ENCODE measurements at regions not wholly inside any gene's neighbourhood (a gene's known extent, or its start where the extent isn't known, plus 50 kb on each side); places are given as distances from the start of the nearest gene placed in this dataset.

GRCh38 chr20:11832851-11833250, 84.8 kb upstream of the BTBD3 start (continued):
- TF ChIP-seq RELA (CRISPR knock-in tag; IDR thresholded peaks at IDR 0.05; ENCODE audit: borderline replicate concordance) (no peak), MXD4 (CRISPR knock-in tag; IDR thresholded peaks at IDR 0.05; ENCODE audit: borderline replicate concordance) (no peak), TP53 (CRISPR knock-in tag; IDR thresholded peaks at IDR 0.05) (no peak), CREB1 (CRISPR knock-in tag; IDR thresholded peaks at IDR 0.05) (no peak)

DNA sequence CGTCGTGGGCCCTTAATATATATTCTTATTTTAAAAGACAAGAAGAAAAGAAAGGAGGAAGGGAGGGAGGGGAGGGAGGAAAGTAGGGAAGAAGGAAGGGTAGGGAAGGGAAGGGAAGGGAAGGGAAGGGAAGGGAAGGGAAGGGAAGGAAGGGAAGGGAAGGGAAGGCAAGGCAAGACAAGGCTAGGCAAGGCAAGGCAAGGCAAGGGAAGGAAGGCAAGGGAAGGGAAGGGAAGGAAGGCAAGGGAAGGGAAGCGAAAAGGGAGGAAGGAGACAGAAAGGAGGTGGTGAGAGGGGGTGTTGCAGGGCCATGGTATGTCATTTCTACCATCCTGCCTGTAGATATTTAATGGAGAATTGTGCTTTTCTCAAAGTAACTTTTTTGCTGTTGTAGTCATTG, 83.9 kb upstream of the BTBD3 start:
- no peak overlapping the region for H3K4me3 Mint-ChIP-seq
- no peaks in the 10 kb centered on the region for H3K27me3 Mint-ChIP-seq (ENCODE audit: low read depth)
- no peak overlapping the region for H3K27ac Mint-ChIP-seq
- ChIA-PET POLR2A (no interaction called here), CTCF (no interaction called here)
- ATAC-seq (no peak), DNase-seq (ENCODE audit: low spot score) (no peak)
- peaks cover 4% of the 10 kb centered on the region for H3K4me1 Mint-ChIP-seq
- TF ChIP-seq FOXP4 (CRISPR knock-in tag; IDR thresholded peaks at IDR 0.05) (no peak), USF1 (CRISPR knock-in tag; IDR thresholded peaks at IDR 0.05) (no peak), TEAD1 (CRISPR knock-in tag; IDR thresholded peaks at IDR 0.05) (no peak), ZNF263 (CRISPR knock-in tag; IDR thresholded peaks at IDR 0.05; ENCODE audit: low read depth) (no peak), RORB (CRISPR knock-in tag; IDR thresholded peaks at IDR 0.05) (no peak), ZNF671 (CRISPR knock-in tag; IDR thresholded peaks at IDR 0.05) (no peak), HMGA2 (CRISPR knock-in tag; IDR thresholded peaks at IDR 0.05) (no peak)
- TF ChIP-seq, protein P1, sequence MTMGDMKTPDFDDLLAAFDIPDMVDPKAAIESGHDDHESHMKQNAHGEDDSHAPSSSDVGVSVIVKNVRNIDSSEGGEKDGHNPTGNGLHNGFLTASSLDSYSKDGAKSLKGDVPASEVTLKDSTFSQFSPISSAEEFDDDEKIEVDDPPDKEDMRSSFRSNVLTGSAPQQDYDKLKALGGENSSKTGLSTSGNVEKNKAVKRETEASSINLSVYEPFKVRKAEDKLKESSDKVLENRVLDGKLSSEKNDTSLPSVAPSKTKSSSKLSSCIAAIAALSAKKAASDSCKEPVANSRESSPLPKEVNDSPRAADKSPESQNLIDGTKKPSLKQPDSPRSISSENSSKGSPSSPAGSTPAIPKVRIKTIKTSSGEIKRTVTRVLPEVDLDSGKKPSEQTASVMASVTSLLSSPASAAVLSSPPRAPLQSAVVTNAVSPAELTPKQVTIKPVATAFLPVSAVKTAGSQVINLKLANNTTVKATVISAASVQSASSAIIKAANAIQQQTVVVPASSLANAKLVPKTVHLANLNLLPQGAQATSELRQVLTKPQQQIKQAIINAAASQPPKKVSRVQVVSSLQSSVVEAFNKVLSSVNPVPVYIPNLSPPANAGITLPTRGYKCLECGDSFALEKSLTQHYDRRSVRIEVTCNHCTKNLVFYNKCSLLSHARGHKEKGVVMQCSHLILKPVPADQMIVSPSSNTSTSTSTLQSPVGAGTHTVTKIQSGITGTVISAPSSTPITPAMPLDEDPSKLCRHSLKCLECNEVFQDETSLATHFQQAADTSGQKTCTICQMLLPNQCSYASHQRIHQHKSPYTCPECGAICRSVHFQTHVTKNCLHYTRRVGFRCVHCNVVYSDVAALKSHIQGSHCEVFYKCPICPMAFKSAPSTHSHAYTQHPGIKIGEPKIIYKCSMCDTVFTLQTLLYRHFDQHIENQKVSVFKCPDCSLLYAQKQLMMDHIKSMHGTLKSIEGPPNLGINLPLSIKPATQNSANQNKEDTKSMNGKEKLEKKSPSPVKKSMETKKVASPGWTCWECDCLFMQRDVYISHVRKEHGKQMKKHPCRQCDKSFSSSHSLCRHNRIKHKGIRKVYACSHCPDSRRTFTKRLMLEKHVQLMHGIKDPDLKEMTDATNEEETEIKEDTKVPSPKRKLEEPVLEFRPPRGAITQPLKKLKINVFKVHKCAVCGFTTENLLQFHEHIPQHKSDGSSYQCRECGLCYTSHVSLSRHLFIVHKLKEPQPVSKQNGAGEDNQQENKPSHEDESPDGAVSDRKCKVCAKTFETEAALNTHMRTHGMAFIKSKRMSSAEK (CRISPR knock-in tag; IDR thresholded peaks at IDR 0.05; ENCODE audit: borderline replicate concordance): no peak
- H3K36me3 Mint-ChIP-seq: no peaks in the 10 kb centered on the region
- peaks cover 7% of the 10 kb centered on the region; the same call in 1 of the 2 replicates for H3K9me3 Mint-ChIP-seq

GRCh38 chr20:11838076-11838636, 79.5 kb upstream of the BTBD3 start:
- peaks cover 16% of the 10 kb centered on the region for H3K9me3 Mint-ChIP-seq
- TF ChIP-seq USF2 (CRISPR knock-in tag; IDR thresholded peaks at IDR 0.05) (peak; percentile 22; the same call in 1 of the 2 replicates), AR (CRISPR knock-in tag; IDR thresholded peaks at IDR 0.05) (no peak), E2F4 (CRISPR knock-in tag; IDR thresholded peaks at IDR 0.05; ENCODE audit: borderline replicate concordance, low read depth) (no peak)
- TF ChIP-seq, protein P2, sequence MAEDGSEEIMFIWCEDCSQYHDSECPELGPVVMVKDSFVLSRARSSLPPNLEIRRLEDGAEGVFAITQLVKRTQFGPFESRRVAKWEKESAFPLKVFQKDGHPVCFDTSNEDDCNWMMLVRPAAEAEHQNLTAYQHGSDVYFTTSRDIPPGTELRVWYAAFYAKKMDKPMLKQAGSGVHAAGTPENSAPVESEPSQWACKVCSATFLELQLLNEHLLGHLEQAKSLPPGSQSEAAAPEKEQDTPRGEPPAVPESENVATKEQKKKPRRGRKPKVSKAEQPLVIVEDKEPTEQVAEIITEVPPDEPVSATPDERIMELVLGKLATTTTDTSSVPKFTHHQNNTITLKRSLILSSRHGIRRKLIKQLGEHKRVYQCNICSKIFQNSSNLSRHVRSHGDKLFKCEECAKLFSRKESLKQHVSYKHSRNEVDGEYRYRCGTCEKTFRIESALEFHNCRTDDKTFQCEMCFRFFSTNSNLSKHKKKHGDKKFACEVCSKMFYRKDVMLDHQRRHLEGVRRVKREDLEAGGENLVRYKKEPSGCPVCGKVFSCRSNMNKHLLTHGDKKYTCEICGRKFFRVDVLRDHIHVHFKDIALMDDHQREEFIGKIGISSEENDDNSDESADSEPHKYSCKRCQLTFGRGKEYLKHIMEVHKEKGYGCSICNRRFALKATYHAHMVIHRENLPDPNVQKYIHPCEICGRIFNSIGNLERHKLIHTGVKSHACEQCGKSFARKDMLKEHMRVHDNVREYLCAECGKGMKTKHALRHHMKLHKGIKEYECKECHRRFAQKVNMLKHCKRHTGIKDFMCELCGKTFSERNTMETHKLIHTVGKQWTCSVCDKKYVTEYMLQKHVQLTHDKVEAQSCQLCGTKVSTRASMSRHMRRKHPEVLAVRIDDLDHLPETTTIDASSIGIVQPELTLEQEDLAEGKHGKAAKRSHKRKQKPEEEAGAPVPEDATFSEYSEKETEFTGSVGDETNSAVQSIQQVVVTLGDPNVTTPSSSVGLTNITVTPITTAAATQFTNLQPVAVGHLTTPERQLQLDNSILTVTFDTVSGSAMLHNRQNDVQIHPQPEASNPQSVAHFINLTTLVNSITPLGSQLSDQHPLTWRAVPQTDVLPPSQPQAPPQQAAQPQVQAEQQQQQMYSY (CRISPR knock-in tag; IDR thresholded peaks at IDR 0.05): no peak
- no peaks in the 10 kb centered on the region for H3K4me1 Mint-ChIP-seq
- ChIA-PET CTCF (no interaction called here), POLR2A (no interaction called here)
- H3K27ac Mint-ChIP-seq: no peak overlapping the region
- DNase-seq (ENCODE audit: low spot score) (no peak), ATAC-seq (no peak)
- no peak overlapping the region for H3K4me3 Mint-ChIP-seq
- no peaks in the 10 kb centered on the region for H3K27me3 Mint-ChIP-seq (ENCODE audit: low read depth)
- H3K36me3 Mint-ChIP-seq: no peaks in the 10 kb centered on the region
